Upper lobe of left lung (tissue), 6 donors: ENCODE measurements at regions not wholly inside any gene's neighbourhood (a gene's known extent, or its start where the extent isn't known, plus 50 kb on each side); places are given as distances from the start of the nearest gene placed in this dataset.
A peak's percentile ranks its signal among the peaks of the same experiment; 100 is the strongest.

ENCODE experiments used
- ATAC-seq, 2 donors: fragments of 200-7000 bp; cut with Tn5 transposase; one replicate each; pipeline ENCODE4 v1.9.1; 2022; ENCODE audit warnings: mild to moderate bottlenecking in 2 of 2, moderate library complexity in 2 of 2; ENCODE audit not compliant: low FRiP score in 2 of 2
- DNase-seq, 2 donors: peaks; one replicate each; pipeline ENCODE4 v3.0.0-alpha.2; 2019 to 2020
- H3K27ac ChIP-seq, 4 donors: fragments of 200-600 bp; sonication (generic); one replicate each; pipeline ENCODE4 v1.5.1; 2016 to 2019
- H3K27me3 ChIP-seq, 4 donors: fragments of 200-600 bp; sonication (generic); one replicate each; pipeline ENCODE4 v1.5.1; 2017 to 2019
- H3K36me3 ChIP-seq, 4 donors: fragments of 200-600 bp; sonication (generic); one replicate each; pipeline ENCODE4 v1.5.1; 2016 to 2019
- H3K4me1 ChIP-seq, 4 donors: fragments of 200-600 bp; sonication (generic); one replicate each; pipeline ENCODE4 v1.5.1; 2018 to 2019
- H3K4me3 ChIP-seq, 4 donors: fragments of 200-600 bp; sonication (generic); one replicate each; pipeline ENCODE4 v1.5.1; 2017 to 2019; ENCODE audit warnings: mild to moderate bottlenecking in 2 of 4, moderate library complexity in 1 of 4
- H3K9me3 ChIP-seq, 4 donors: fragments of 200-600 bp; sonication (generic); one replicate each; pipeline ENCODE4 v1.5.1; 2018 to 2019
- CTCF ChIP-seq, 6 experiments: fragments of 450-650 bp in 4 of 6; fragments of 200-600 bp in 2 of 6; sonication (generic) in 2 of 6; IDR thresholded peaks; one replicate each; pipeline ENCODE4 v1.5.1; 2016 to 2019; ENCODE audit warnings: antibody characterized with exemption in 6 of 6
- EP300 ChIP-seq, 4 donors: sonication (generic); formaldehyde crosslinking; IDR thresholded peaks; one replicate each; pipeline ENCODE4 v1.5.1; 2017; ENCODE audit warnings: antibody characterized with exemption in 4 of 4, control low read depth in 2 of 4
- POLR2A ChIP-seq, 4 donors: fragments of 450-650 bp; IDR thresholded peaks; one replicate each; pipeline ENCODE4 v1.5.1; 2016 to 2017; ENCODE audit warnings: antibody characterized with exemption in 4 of 4, mild to moderate bottlenecking in 2 of 4
- POLR2AphosphoS5 ChIP-seq, 2 donors: sonication (generic); formaldehyde crosslinking; IDR thresholded peaks; one replicate each; pipeline ENCODE4 v1.5.1; 2017; ENCODE audit warnings: antibody characterized with exemption in 2 of 2
- WGBS, 2 donors: methylation state at CpG; one replicate each; pipeline ENCODE4 v1.1.5; 2017 to 2018; 5-methylcytosine and 5-hydroxymethylcytosine counted together
- donor health status: DM: no; HTN: no; CAD: no; lungs with moderate emphysema.
- donor health status: DM: no; HTN: yes; CAD: no; lungs with severe emphysema.

- Histone ChIP-seq H3K36me3 (no peaks in the 10 kb centered on the region), H3K27me3 (no peaks in the 10 kb centered on the region), H3K4me1 (peaks cover 5 to 14% (median 7%) of the 10 kb centered on the region in 4 donors), H3K27ac (peak overlapping the region; percentile 33 to 83 (median 71)), H3K4me3 (peak overlapping the region; percentile 44 to 83 (median 68)), H3K9me3 (no peaks in the 10 kb centered on the region)
- 1 to 3% methylated on average over 11 of the region's 20 CpGs for WGBS, 2 donors
- ATAC-seq, result peak; percentile 89 to 94
- DNase-seq, result peak; percentile 93 to 95
- no peak for TF ChIP-seq POLR2AphosphoS5 (IDR thresholded peaks at IDR 0.05)
- no peak for TF ChIP-seq CTCF (IDR thresholded peaks at IDR 0.05)
- no peak for TF ChIP-seq EP300 (IDR thresholded peaks at IDR 0.05)
- no peak for TF ChIP-seq POLR2A (IDR thresholded peaks at IDR 0.05)
Observed at GRCh38 chr2:129877289-129877741, 102.2 kb upstream of the RAB6C start.

GRCh38 chr2:129877795-129878775, 101.4 kb upstream of the RAB6C start:
- Histone ChIP-seq H3K9me3 (no peaks in the 10 kb centered on the region), H3K27ac (peak overlapping the region; percentile 3 to 56 (median 47)), H3K4me1 (peaks cover 5 to 14% (median 7%) of the 10 kb centered on the region in 4 donors), H3K4me3 (peak overlapping the region; percentile 10 to 83 (median 68)), H3K27me3 (no peaks in the 10 kb centered on the region), H3K36me3 (no peaks in the 10 kb centered on the region)
- WGBS, 2 donors, result 35 to 52% methylated on average over 35 to 37 of the region's 50 CpGs
- TF ChIP-seq POLR2AphosphoS5 (IDR thresholded peaks at IDR 0.05), result no peak
- no peak for TF ChIP-seq POLR2A (IDR thresholded peaks at IDR 0.05)
- no peak for TF ChIP-seq EP300 (IDR thresholded peaks at IDR 0.05)
- no peak for TF ChIP-seq CTCF (IDR thresholded peaks at IDR 0.05)
- DNase-seq, result peak in 1 of 2 donors; percentile 83
- ATAC-seq, result peak in 1 of 2 donors; percentile 64

- H3K4me1 ChIP-seq, result peaks cover 5 to 14% (median 7%) of the 10 kb centered on the region in 4 donors
- ATAC-seq (no peak), DNase-seq (no peak)
- no peak overlapping the region for H3K27ac ChIP-seq
- no peaks in the 10 kb centered on the region for H3K9me3 ChIP-seq
- TF ChIP-seq POLR2A (IDR thresholded peaks at IDR 0.05), result no peak
- no peak for TF ChIP-seq POLR2AphosphoS5 (IDR thresholded peaks at IDR 0.05)
- TF ChIP-seq EP300 (IDR thresholded peaks at IDR 0.05), result no peak
- TF ChIP-seq CTCF (IDR thresholded peaks at IDR 0.05), result no peak
- H3K27me3 ChIP-seq, result no peaks in the 10 kb centered on the region
- H3K4me3 ChIP-seq, result no peak overlapping the region
- H3K36me3 ChIP-seq, result no peaks in the 10 kb centered on the region
- WGBS, 2 donors, result 93 to 94% methylated on average over 6 to 9 of the region's 9 CpGs
Observed at GRCh38 chr2:129879614-129880180, 99.8 kb upstream of the RAB6C start.

GRCh38 chr2:129880309-129880708, 99.2 kb upstream of the RAB6C start:
- WGBS, 2 donors, result 91 to 96% methylated on average over 5 of the region's 5 CpGs
- Histone ChIP-seq H3K27me3 (no peaks in the 10 kb centered on the region), H3K4me3 (no peak overlapping the region), H3K9me3 (no peaks in the 10 kb centered on the region), H3K27ac (no peak overlapping the region), H3K4me1 (peaks cover 5 to 14% (median 7%) of the 10 kb centered on the region in 4 donors), H3K36me3 (no peaks in the 10 kb centered on the region)
- DNase-seq, result no peak
- ATAC-seq, result no peak
- TF ChIP-seq CTCF (IDR thresholded peaks at IDR 0.05), result no peak
- TF ChIP-seq POLR2A (IDR thresholded peaks at IDR 0.05), result no peak
- no peak for TF ChIP-seq POLR2AphosphoS5 (IDR thresholded peaks at IDR 0.05)
- TF ChIP-seq EP300 (IDR thresholded peaks at IDR 0.05), result no peak
